H1 (cell line): ENCODE measurements at regions not wholly inside any gene's neighbourhood (a gene's known extent, or its start where the extent isn't known, plus 50 kb on each side); places are given as distances from the start of the nearest gene placed in this dataset.

Source experiments
- KDM1A ChIP-seq: fragments of 200-600, 300-600 bp; sonication (generic); IDR thresholded peaks from 2 replicates; pipeline ENCODE4 v1.7.1; 2016; ENCODE audit warnings: mild to moderate bottlenecking, low read length, borderline replicate concordance
- RXRA ChIP-seq: IDR thresholded peaks from 2 replicates; pipeline ENCODE4 v1.6.1; 2011; ENCODE audit warnings: low read depth, mild to moderate bottlenecking, low read length, moderate library complexity; ENCODE audit not compliant: insufficient read depth
- TAF1 ChIP-seq: IDR thresholded peaks from 2 replicates; pipeline ENCODE4 v1.6.1; 2011; ENCODE audit warnings: mild to moderate bottlenecking, low read depth, low read length
- TF ChIP-seq, protein P1 (sequence below): fragments of 300-600 bp; sonication (generic); IDR thresholded peaks from 2 replicates; pipeline ENCODE4 v1.7.1; 2012; ENCODE audit warnings: low read length, moderate library complexity, mild to moderate bottlenecking, inconsistent platforms; ENCODE audit not compliant: insufficient replicate concordance

GRCh38 chr21:38955495-38955894 is 149.8 kb downstream of the ETS2 start (continued):
- TF ChIP-seq, protein P1, sequence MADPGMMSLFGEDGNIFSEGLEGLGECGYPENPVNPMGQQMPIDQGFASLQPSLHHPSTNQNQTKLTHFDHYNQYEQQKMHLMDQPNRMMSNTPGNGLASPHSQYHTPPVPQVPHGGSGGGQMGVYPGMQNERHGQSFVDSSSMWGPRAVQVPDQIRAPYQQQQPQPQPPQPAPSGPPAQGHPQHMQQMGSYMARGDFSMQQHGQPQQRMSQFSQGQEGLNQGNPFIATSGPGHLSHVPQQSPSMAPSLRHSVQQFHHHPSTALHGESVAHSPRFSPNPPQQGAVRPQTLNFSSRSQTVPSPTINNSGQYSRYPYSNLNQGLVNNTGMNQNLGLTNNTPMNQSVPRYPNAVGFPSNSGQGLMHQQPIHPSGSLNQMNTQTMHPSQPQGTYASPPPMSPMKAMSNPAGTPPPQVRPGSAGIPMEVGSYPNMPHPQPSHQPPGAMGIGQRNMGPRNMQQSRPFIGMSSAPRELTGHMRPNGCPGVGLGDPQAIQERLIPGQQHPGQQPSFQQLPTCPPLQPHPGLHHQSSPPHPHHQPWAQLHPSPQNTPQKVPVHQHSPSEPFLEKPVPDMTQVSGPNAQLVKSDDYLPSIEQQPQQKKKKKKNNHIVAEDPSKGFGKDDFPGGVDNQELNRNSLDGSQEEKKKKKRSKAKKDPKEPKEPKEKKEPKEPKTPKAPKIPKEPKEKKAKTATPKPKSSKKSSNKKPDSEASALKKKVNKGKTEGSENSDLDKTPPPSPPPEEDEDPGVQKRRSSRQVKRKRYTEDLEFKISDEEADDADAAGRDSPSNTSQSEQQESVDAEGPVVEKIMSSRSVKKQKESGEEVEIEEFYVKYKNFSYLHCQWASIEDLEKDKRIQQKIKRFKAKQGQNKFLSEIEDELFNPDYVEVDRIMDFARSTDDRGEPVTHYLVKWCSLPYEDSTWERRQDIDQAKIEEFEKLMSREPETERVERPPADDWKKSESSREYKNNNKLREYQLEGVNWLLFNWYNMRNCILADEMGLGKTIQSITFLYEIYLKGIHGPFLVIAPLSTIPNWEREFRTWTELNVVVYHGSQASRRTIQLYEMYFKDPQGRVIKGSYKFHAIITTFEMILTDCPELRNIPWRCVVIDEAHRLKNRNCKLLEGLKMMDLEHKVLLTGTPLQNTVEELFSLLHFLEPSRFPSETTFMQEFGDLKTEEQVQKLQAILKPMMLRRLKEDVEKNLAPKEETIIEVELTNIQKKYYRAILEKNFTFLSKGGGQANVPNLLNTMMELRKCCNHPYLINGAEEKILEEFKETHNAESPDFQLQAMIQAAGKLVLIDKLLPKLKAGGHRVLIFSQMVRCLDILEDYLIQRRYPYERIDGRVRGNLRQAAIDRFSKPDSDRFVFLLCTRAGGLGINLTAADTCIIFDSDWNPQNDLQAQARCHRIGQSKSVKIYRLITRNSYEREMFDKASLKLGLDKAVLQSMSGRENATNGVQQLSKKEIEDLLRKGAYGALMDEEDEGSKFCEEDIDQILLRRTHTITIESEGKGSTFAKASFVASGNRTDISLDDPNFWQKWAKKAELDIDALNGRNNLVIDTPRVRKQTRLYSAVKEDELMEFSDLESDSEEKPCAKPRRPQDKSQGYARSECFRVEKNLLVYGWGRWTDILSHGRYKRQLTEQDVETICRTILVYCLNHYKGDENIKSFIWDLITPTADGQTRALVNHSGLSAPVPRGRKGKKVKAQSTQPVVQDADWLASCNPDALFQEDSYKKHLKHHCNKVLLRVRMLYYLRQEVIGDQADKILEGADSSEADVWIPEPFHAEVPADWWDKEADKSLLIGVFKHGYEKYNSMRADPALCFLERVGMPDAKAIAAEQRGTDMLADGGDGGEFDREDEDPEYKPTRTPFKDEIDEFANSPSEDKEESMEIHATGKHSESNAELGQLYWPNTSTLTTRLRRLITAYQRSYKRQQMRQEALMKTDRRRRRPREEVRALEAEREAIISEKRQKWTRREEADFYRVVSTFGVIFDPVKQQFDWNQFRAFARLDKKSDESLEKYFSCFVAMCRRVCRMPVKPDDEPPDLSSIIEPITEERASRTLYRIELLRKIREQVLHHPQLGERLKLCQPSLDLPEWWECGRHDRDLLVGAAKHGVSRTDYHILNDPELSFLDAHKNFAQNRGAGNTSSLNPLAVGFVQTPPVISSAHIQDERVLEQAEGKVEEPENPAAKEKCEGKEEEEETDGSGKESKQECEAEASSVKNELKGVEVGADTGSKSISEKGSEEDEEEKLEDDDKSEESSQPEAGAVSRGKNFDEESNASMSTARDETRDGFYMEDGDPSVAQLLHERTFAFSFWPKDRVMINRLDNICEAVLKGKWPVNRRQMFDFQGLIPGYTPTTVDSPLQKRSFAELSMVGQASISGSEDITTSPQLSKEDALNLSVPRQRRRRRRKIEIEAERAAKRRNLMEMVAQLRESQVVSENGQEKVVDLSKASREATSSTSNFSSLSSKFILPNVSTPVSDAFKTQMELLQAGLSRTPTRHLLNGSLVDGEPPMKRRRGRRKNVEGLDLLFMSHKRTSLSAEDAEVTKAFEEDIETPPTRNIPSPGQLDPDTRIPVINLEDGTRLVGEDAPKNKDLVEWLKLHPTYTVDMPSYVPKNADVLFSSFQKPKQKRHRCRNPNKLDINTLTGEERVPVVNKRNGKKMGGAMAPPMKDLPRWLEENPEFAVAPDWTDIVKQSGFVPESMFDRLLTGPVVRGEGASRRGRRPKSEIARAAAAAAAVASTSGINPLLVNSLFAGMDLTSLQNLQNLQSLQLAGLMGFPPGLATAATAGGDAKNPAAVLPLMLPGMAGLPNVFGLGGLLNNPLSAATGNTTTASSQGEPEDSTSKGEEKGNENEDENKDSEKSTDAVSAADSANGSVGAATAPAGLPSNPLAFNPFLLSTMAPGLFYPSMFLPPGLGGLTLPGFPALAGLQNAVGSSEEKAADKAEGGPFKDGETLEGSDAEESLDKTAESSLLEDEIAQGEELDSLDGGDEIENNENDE: no peak
- TF ChIP-seq TAF1 (no peak), RXRA (no peak), KDM1A (no peak)
